DOHH2 (cell line): ENCODE measurements at regions not wholly inside any gene's neighbourhood (a gene's known extent, or its start where the extent isn't known, plus 50 kb on each side); places are given as distances from the start of the nearest gene placed in this dataset.

Source experiments
- H3F3A ChIP-seq: fragments of 200-600 bp; sonication (generic), shearing (Covaris generic); 2 replicates; pipeline ENCODE4 v1.6.0; 2016; ENCODE audit warnings: antibody characterized with exemption, mild to moderate bottlenecking; ENCODE audit not compliant: control insufficient read depth, insufficient read depth
- H3K27ac ChIP-seq: fragments of 200-600 bp; sonication (generic); 2 replicates; pipeline ENCODE4 v1.5.1; 2014; ENCODE audit warnings: low read depth, mild to moderate bottlenecking, low read length, moderate library complexity
- H3K27me3 ChIP-seq: fragments of 200-600 bp; sonication (generic); 2 replicates; pipeline ENCODE4 v1.6.1; 2014; ENCODE audit warnings: mild to moderate bottlenecking, low read length, mixed read lengths; ENCODE audit not compliant: control insufficient read depth
- H3K36me3 ChIP-seq: fragments of 200-600 bp; sonication (generic); 2 replicates; pipeline ENCODE4 v1.6.1; 2014; ENCODE audit warnings: mild to moderate bottlenecking, low read length, moderate library complexity, mixed read lengths; ENCODE audit not compliant: control insufficient read depth
- H3K4me1 ChIP-seq: fragments of 200-600 bp; sonication (generic); 2 replicates; pipeline ENCODE4 v1.6.1; 2014; ENCODE audit warnings: mild to moderate bottlenecking, low read length, mixed read lengths; ENCODE audit not compliant: control insufficient read depth
- H3K4me2 ChIP-seq: fragments of 200-600 bp; sonication (generic); 2 replicates; pipeline ENCODE4 v1.6.0; 2014; ENCODE audit warnings: mild to moderate bottlenecking, low read length, moderate library complexity
- H3K4me3 ChIP-seq: fragments of 200-600 bp; sonication (generic); 2 replicates; pipeline ENCODE4 v1.5.1; 2014; ENCODE audit warnings: mild to moderate bottlenecking, low read length, mixed read lengths
- H3K79me2 ChIP-seq: fragments of 200-600 bp; sonication (generic); 2 replicates; pipeline ENCODE4 v1.6.1; 2014; ENCODE audit warnings: mild to moderate bottlenecking, low read length, mixed read lengths; ENCODE audit not compliant: control insufficient read depth
- H3K9me2 ChIP-seq: fragments of 200-600 bp; sonication (generic); replicated peaks from 2 replicates; pipeline ENCODE4 v1.6.1; 2014; ENCODE audit warnings: mild to moderate bottlenecking, low read length, mixed read lengths; ENCODE audit not compliant: control insufficient read depth
- H3K9me3 ChIP-seq: fragments of 200-600 bp; sonication (generic); 2 replicates; pipeline ENCODE4 v1.6.1; 2014; ENCODE audit warnings: antibody characterized with exemption, low read length, mixed read lengths; ENCODE audit not compliant: control insufficient read depth, insufficient read depth
- H4K20me1 ChIP-seq: fragments of 200-600 bp; sonication (generic); 2 replicates; pipeline ENCODE4 v1.6.0; 2014; ENCODE audit warnings: low read depth, mild to moderate bottlenecking, antibody characterized with exemption, low read length, moderate library complexity; ENCODE audit not compliant: control insufficient read depth, insufficient read depth
- CTCF ChIP-seq: fragments of 200-600 bp; sonication (generic); IDR thresholded peaks from one replicate; pipeline ENCODE4 v1.5.1; 2014; ENCODE audit warnings: antibody characterized with exemption, mild to moderate bottlenecking, low read depth, low read length; ENCODE audit not compliant: poor library complexity, severe bottlenecking
- EZH2phosphoT487 ChIP-seq: fragments of 200-600 bp; sonication (generic); IDR thresholded peaks from 2 replicates; pipeline ENCODE4 v1.6.1; 2017; ENCODE audit warnings: borderline replicate concordance, mild to moderate bottlenecking, antibody characterized with exemption, low read length, moderate library complexity, mixed read lengths

- no peak overlapping the region for H3K27ac ChIP-seq
- H3K36me3 ChIP-seq = no peaks in the 10 kb centered on the region
- H3K4me2 ChIP-seq = no peak overlapping the region
- no peaks in the 10 kb centered on the region for H3K79me2 ChIP-seq
- H3K9me2 ChIP-seq = no peaks in the 10 kb centered on the region
- peaks cover 7% of the 10 kb centered on the region; the same call in 1 of the 2 replicates for H3K9me3 ChIP-seq
- H3K4me3 ChIP-seq = no peak overlapping the region
- no peaks in the 10 kb centered on the region for H3F3A ChIP-seq
- no peaks in the 10 kb centered on the region for H4K20me1 ChIP-seq
- no peaks in the 10 kb centered on the region for H3K27me3 ChIP-seq
- TF ChIP-seq EZH2phosphoT487 = no peak
- no peak for TF ChIP-seq CTCF
- H3K4me1 ChIP-seq = no peaks in the 10 kb centered on the region
Observed at GRCh38 chr12:126247936-126248335, 1182.7 kb downstream of the AACS start.

GRCh38 chr12:126248871-126249403, 1183.7 kb downstream of the AACS start:
- no peaks in the 10 kb centered on the region for H4K20me1 ChIP-seq
- H3K4me3 ChIP-seq = no peak overlapping the region
- no peaks in the 10 kb centered on the region for H3K4me1 ChIP-seq
- no peaks in the 10 kb centered on the region for H3F3A ChIP-seq
- no peak overlapping the region for H3K27ac ChIP-seq
- H3K9me2 ChIP-seq = no peaks in the 10 kb centered on the region
- H3K27me3 ChIP-seq = no peaks in the 10 kb centered on the region
- no peaks in the 10 kb centered on the region for H3K79me2 ChIP-seq
- peaks cover 7% of the 10 kb centered on the region; the same call in 1 of the 2 replicates for H3K9me3 ChIP-seq
- TF ChIP-seq CTCF (no peak), EZH2phosphoT487 (no peak)
- no peak overlapping the region for H3K4me2 ChIP-seq
- H3K36me3 ChIP-seq = no peaks in the 10 kb centered on the region

DNA sequence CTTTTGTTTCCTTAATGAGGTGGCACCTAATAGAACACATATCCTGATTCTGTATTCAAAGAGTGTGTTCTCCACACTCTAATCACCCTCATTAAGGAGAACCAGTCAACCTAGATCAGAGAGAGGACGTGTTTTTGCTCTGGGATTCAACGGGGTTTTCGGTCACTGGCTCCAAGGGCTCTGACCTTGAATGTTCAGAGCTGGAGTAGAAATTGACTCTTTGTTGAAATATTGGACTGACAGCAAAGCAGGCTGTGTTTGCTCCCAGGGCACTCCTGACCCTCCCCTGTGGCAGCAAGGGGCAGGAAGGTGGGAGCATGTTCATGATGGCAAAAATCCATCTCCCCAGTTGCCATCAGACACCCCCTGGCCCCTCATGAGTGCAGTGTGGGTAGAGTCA, 1193.0 kb downstream of the AACS start:
- Histone ChIP-seq H3K27me3 (no peaks in the 10 kb centered on the region), H3K36me3 (no peaks in the 10 kb centered on the region), H4K20me1 (no peaks in the 10 kb centered on the region), H3K4me3 (no peak overlapping the region), H3K9me2 (no peaks in the 10 kb centered on the region), H3K9me3 (no peaks in the 10 kb centered on the region), H3K4me2 (no peak overlapping the region), H3K4me1 (no peaks in the 10 kb centered on the region), H3F3A (no peaks in the 10 kb centered on the region), H3K79me2 (no peaks in the 10 kb centered on the region), H3K27ac (no peak overlapping the region)
- TF ChIP-seq EZH2phosphoT487 (no peak), CTCF (no peak)

DNA sequence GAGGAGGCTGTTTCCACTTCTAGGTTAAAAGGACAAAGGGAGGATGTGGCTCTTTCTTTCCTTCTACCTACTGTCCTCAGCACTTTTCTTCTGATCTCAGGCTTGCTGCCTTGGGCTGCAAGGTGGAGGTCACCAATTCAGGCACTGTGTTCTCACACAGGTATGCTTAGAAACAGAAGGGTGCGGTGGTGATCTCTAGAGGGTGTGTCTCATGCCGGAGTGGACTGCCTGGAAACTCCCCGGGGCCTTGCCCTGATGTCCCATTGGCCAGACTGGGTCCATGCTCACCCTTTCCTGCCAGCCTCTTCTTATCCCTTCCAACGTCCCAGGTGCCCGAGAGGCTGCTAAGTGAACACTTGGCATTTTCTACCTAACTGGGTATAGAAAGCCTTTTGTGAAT, 1197.6 kb downstream of the AACS start:
- no peak for TF ChIP-seq CTCF
- no peak for TF ChIP-seq EZH2phosphoT487
- Histone ChIP-seq H3K27me3 (no peaks in the 10 kb centered on the region), H4K20me1 (no peaks in the 10 kb centered on the region), H3F3A (no peaks in the 10 kb centered on the region), H3K9me3 (no peaks in the 10 kb centered on the region; the same call in 1 of the 2 replicates), H3K4me2 (no peak overlapping the region), H3K79me2 (no peaks in the 10 kb centered on the region), H3K9me2 (no peaks in the 10 kb centered on the region), H3K36me3 (no peaks in the 10 kb centered on the region), H3K4me1 (no peaks in the 10 kb centered on the region), H3K27ac (no peak overlapping the region), H3K4me3 (no peak overlapping the region)
